ENCODE measurements at regions not wholly inside any gene's neighbourhood (a gene's known extent, or its start where the extent isn't known, plus 50 kb on each side); places are given as distances from the start of the nearest gene placed in this dataset.

DNA sequence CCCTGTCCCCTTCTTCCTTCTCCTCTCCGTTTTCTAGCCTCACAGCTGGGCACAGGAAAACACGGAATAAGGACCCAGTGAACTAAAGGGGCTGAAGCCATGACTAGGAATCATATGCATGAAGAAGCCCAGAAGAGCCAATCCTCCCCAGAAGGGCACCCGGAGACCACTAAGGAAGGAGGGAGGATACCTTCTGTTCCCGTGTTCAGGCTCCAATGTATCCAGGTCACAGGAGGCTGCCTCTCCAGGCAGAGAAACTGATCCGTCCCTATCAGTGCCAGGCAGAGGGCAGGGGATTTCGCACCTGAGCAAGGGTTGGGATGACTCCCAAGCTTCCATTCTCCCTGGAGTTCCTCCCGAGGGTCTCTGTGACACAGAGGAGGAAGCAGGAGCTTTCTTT is 246.6 kb downstream of the SNX10 start:
- TF ChIP-seq CTCF (IDR thresholded peaks at IDR 0.05), result no peak

DNA sequence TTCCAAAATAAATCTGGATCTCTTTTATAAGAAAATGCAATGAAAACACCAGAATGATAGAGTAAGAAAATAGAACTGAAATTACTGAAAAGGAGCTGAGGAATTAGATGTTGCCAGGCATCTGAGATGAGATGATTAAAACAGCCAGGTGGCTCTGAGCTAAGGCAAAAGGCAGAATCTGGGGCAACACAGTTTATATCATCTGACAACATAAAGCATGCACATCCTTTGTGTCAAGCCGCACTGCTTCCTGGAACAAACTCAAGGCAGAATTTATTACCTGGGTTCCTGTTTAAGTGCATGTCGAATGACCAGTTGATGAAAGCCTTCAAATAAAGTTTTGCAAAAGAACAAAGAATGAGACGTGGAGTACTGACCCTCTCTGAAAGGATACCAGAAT is 247.0 kb downstream of the SNX10 start:
- no peak for TF ChIP-seq CTCF (IDR thresholded peaks at IDR 0.05)

GRCh38 chr7:26543340-26543739 is 251.7 kb downstream of the SNX10 start:
- TF ChIP-seq CTCF (IDR thresholded peaks at IDR 0.05), result no peak

DNA sequence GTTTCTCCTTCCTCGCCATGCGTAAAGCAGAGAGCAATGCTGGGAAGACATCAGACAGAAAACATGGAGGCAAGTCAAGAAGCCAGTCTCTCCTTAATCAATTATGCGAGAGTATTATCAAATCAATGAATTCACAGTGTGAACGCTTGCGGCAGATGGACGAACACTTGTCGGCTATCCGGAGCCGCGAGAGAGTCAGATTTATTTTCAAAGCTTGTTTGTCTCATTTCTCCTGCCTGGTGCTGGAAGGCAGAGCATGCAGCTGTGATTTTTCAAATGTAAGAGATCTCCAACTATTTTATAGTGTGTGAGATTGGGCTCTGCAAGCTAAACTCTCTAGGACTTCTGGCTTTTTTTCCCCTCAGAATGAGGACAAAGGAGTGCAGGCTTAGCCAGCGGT is 252.3 kb downstream of the SNX10 start:
- no peak for TF ChIP-seq CTCF (IDR thresholded peaks at IDR 0.05)

- TF ChIP-seq CTCF (IDR thresholded peaks at IDR 0.05), result no peak
Observed at GRCh38 chr7:26546508-26547053, 254.9 kb downstream of the SNX10 start.

DNA sequence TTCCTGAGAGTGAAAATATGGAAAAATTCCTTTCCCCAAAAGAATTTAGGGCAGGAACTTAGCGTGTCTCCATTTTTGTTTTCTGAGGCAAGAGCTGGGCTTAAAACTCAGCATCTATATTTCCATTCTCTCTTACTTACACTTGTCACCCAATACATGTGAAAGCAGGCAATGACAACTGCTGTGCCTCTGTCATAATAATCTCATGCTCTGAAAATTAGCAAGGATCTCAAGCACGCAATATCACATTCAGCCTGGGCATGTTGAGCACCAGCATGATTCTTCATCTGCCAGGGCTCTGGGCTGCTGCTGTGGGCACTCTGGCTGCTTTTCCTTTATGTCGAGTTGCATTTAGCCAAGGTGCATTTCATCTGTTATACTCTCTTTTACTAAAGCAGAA is 255.5 kb downstream of the SNX10 start:
- no peak for TF ChIP-seq CTCF (IDR thresholded peaks at IDR 0.05)

GRCh38 chr7:26549281-26549944 is 257.8 kb downstream of the SNX10 start:
- no peak for TF ChIP-seq CTCF (IDR thresholded peaks at IDR 0.05)

DNA sequence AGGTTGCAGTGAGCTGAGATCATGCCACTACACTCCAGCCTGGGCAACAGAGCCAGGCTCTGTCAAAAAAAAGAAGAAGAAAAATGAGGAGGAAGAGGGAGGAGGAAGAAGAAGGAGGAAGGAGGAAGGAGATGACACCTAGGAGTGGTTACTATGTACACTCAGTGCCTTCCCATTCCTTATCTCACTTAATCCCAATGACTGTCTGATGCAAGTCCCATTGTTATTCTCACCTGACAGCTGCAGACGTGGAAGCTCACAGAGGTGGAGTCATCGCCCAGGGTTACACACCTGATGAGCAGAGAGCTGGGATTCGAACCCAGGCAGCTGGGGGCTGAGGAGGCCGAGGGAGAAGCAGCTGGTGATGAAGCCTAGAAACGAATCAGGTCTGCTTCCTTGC is 258.8 kb downstream of the SNX10 start:
- no peak for TF ChIP-seq CTCF (IDR thresholded peaks at IDR 0.05)

Data from LNCAP (cell line).